KMS-11 (cell line): ENCODE measurements at regions not wholly inside any gene's neighbourhood (a gene's known extent, or its start where the extent isn't known, plus 50 kb on each side); places are given as distances from the start of the nearest gene placed in this dataset.

ENCODE experiments used
- H2AFZ ChIP-seq: fragments of 200-600 bp; sonication (generic); 2 replicates; pipeline ENCODE4 v1.6.1; 2016; ENCODE audit warnings: antibody characterized with exemption, mixed run types, low read depth
- H3K27ac ChIP-seq: fragments of 200-600 bp; sonication (generic); 2 replicates; pipeline ENCODE4 v1.6.1; 2016; ENCODE audit warnings: mild to moderate bottlenecking, mixed run types
- H3K27me3 ChIP-seq: fragments of 200-600 bp; sonication (generic); 2 replicates; pipeline ENCODE4 v1.6.1; 2017; ENCODE audit warnings: mild to moderate bottlenecking, low read depth, mixed run types, moderate library complexity; ENCODE audit not compliant: insufficient read depth
- H3K36me3 ChIP-seq: fragments of 200-600 bp; sonication (generic); 2 replicates; pipeline ENCODE4 v1.6.1; 2017; ENCODE audit warnings: mild to moderate bottlenecking, mixed run types; ENCODE audit not compliant: insufficient read depth
- H3K4me1 ChIP-seq: fragments of 200-600 bp; sonication (generic); 2 replicates; pipeline ENCODE4 v1.6.1; 2016; ENCODE audit warnings: mild to moderate bottlenecking, low read depth, mixed run types; ENCODE audit not compliant: poor library complexity, severe bottlenecking
- H3K4me2 ChIP-seq: fragments of 200-600 bp; sonication (generic); 2 replicates; pipeline ENCODE4 v1.7.0; 2016; ENCODE audit warnings: mild to moderate bottlenecking, mixed run types
- H3K4me3 ChIP-seq: fragments of 200-600 bp; sonication (generic); IDR thresholded peaks from 2 replicates; pipeline ENCODE4 v1.6.1; 2017; ENCODE audit warnings: low read depth, low read length, mixed read lengths; ENCODE audit not compliant: insufficient read depth
- H3K79me2 ChIP-seq: fragments of 200-600 bp; sonication (generic); 2 replicates; pipeline ENCODE4 v1.6.1; 2016; ENCODE audit warnings: low read depth, mixed run types; ENCODE audit not compliant: insufficient read depth
- H3K9ac ChIP-seq: fragments of 200-600 bp; sonication (generic); 2 replicates; pipeline ENCODE4 v1.6.1; 2016; ENCODE audit warnings: mild to moderate bottlenecking, mixed run types
- H4K20me1 ChIP-seq: fragments of 200-600 bp; sonication (generic); 2 replicates; pipeline ENCODE4 v1.6.1; 2016; ENCODE audit warnings: mild to moderate bottlenecking, mixed run types; ENCODE audit not compliant: insufficient read depth
- CTCF ChIP-seq: fragments of 200-600 bp; sonication (generic); conservative IDR thresholded peaks from 2 replicates; pipeline ENCODE4 v1.6.1; 2017; ENCODE audit warnings: low read depth, mild to moderate bottlenecking, antibody characterized with exemption, low read length, moderate library complexity, mixed read lengths

- Histone ChIP-seq H3K4me2 (no peak overlapping the region), H3K4me1 (no peaks in the 10 kb centered on the region), H3K79me2 (no peaks in the 10 kb centered on the region), H3K9ac (no peak overlapping the region), H4K20me1 (no peaks in the 10 kb centered on the region), H3K27me3 (no peaks in the 10 kb centered on the region), H3K27ac (no peak overlapping the region), H3K4me3 (no peak overlapping the region), H2AFZ (no peak overlapping the region), H3K36me3 (no peaks in the 10 kb centered on the region)
- no peak for TF ChIP-seq CTCF
Observed at GRCh38 chr4:137106733-137107132, 425.6 kb downstream of the PCDH18 start.

- H3K4me2 ChIP-seq: no peak overlapping the region
- H3K27ac ChIP-seq: no peak overlapping the region
- no peak overlapping the region for H3K4me3 ChIP-seq
- H3K4me1 ChIP-seq: no peaks in the 10 kb centered on the region
- no peaks in the 10 kb centered on the region for H4K20me1 ChIP-seq
- H2AFZ ChIP-seq: no peak overlapping the region
- no peak for TF ChIP-seq CTCF
- no peaks in the 10 kb centered on the region for H3K27me3 ChIP-seq
- no peak overlapping the region for H3K9ac ChIP-seq
- no peaks in the 10 kb centered on the region for H3K36me3 ChIP-seq
- no peaks in the 10 kb centered on the region for H3K79me2 ChIP-seq
Observed at GRCh38 chr4:137106287-137106686, 426.0 kb downstream of the PCDH18 start.

- no peaks in the 10 kb centered on the region for H3K36me3 ChIP-seq
- H3K4me1 ChIP-seq: no peaks in the 10 kb centered on the region
- no peak overlapping the region for H3K27ac ChIP-seq
- no peak for TF ChIP-seq CTCF
- no peak overlapping the region for H2AFZ ChIP-seq
- H4K20me1 ChIP-seq: no peaks in the 10 kb centered on the region
- H3K9ac ChIP-seq: no peak overlapping the region
- H3K4me2 ChIP-seq: no peak overlapping the region
- H3K27me3 ChIP-seq: no peaks in the 10 kb centered on the region
- no peak overlapping the region for H3K4me3 ChIP-seq
- no peaks in the 10 kb centered on the region for H3K79me2 ChIP-seq
Observed at GRCh38 chr4:137090951-137091350, 441.3 kb downstream of the PCDH18 start.

- Histone ChIP-seq H3K27me3 (no peaks in the 10 kb centered on the region), H3K27ac (no peak overlapping the region), H3K36me3 (no peaks in the 10 kb centered on the region), H3K79me2 (no peaks in the 10 kb centered on the region), H3K4me1 (no peaks in the 10 kb centered on the region), H4K20me1 (no peaks in the 10 kb centered on the region), H3K4me2 (no peak overlapping the region), H3K9ac (no peak overlapping the region), H3K4me3 (no peak overlapping the region), H2AFZ (no peak overlapping the region)
- TF ChIP-seq CTCF: no peak
Observed at GRCh38 chr4:137083571-137084135, 448.6 kb downstream of the PCDH18 start.
